Cerebellar cortex (tissue), 1 donor: ENCODE measurements at regions not wholly inside any gene's neighbourhood (a gene's known extent, or its start where the extent isn't known, plus 50 kb on each side); places are given as distances from the start of the nearest gene placed in this dataset.
"Not testable (repeated sequence)": the region's sequence is repeated elsewhere in the genome, so short reads cannot be mapped to it uniquely, and the experiment has no call there.

Experiments
- DNase-seq: peaks from one replicate; pipeline ENCODE4 v3.0.0-alpha.2; 2015; ENCODE audit warnings: low spot score

- DNase-seq: no peak
Observed at GRCh38 chr3:5694266-5694665, 506.8 kb downstream of the EDEM1 start.

DNA sequence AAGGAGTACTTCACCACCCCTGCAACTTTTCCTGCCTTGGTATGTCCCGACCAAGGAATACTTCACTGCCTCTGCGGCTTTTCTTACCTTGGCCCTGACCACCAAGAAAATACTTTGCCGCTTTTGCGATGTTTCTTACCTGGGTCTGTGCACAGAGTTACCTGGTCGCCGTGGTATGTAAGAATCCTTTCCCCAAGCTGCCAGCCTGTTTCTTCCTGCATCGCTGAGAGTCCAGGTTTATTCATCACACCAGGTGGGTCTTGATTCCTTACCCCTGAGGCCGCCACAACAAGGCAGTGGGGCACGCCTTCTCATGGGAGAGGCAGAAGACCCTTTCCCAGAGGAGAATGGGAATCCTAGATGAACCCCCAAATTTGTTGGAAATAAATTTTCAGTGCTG is 511.3 kb downstream of the EDEM1 start:
- no peak for DNase-seq

DNA sequence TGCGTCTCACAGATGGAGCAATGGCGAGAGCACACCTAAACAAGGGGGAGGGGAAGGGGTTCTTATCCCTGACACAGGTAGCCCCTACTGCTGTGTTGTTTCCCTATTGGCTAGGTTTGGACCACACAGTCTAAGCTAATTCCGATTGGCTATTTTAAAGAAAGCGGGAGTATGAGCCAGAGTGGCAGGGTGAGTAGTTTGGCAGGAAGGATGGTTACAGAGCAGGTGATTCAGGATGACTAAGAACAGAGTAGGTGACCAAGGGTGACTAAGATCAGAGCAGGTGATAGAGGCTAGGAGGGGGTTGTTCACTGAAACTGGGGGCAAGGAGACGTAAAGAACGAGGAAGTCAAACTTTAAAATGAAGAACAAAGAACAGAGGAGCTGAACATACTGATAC is 511.8 kb downstream of the EDEM1 start:
- no peak for DNase-seq

- DNase-seq: no peak
Observed at GRCh38 chr3:5699811-5700210, 512.3 kb downstream of the EDEM1 start.

- not testable (repeated sequence) for DNase-seq
Observed at GRCh38 chr3:5701005-5701404, 513.5 kb downstream of the EDEM1 start.

DNA sequence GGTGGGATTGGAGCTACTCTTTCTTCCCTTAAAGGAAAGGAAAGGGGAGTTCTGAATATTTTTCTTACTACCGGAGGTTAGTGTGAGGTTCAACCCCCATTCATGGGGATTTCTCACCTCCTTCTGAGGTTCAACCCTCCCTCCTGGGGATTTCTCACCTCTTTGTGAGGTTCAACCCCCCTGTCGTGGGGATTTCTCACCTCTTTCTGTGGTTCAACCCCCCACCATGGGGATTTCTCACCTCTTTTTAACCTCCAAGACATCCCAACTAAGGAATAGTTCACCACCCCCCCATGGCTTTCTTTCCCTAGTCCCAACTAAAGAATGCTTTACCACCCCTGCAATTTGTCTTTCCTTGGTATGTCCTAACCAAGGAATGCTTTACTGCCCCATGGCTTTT is 520.3 kb downstream of the EDEM1 start:
- DNase-seq: no peak

DNA sequence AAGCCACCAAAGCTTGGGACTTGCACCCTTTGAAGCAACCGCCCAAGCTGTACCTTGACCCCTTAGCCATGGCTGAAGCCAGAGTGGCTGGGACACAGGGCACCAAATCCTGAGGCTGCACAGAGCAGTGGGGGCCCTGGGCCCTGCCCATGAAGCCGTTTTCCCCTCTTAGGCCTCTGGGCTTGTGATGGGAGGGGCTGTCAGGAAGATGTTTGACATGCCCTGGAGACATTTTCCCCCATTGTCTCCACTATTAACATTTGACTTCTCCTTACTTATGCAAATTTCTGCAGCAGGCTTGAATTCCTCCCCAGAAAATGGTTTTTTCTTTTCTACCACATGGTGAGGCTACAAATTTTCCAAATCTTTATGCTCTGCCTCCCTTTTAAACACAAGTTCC is 522.2 kb downstream of the EDEM1 start:
- DNase-seq: no peak

GRCh38 chr3:5710718-5711117 is 523.2 kb downstream of the EDEM1 start:
- DNase-seq: no peak

DNA sequence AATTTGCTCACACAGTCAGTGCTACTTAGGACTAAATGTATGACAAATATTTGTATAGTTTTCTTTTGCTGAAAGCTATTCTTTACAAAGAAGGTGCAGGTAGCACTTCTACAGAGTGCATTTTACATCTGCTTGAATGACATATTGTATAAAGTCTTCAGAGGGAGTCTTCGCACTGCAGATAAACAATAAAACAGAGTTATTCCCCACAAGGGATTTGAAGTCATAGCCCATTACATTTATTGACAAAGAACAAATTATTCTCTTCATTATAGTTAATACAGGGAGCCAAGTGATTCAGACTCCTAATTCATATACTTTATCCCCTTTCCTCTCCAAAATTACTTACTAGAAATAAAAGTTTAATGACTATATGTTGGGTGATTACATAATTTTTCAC is 529.7 kb downstream of the EDEM1 start:
- DNase-seq: no peak

- not testable (repeated sequence) for DNase-seq
Observed at GRCh38 chr3:5719668-5720067, 532.2 kb downstream of the EDEM1 start.

- no peak for DNase-seq
Observed at GRCh38 chr3:5725801-5726200, 538.3 kb downstream of the EDEM1 start.

- no peak for DNase-seq
Observed at GRCh38 chr3:5726621-5727020, 539.1 kb downstream of the EDEM1 start.

GRCh38 chr3:5727743-5728484 is 540.4 kb downstream of the EDEM1 start:
- DNase-seq: no peak

- DNase-seq: no peak
Observed at GRCh38 chr3:5729852-5730251, 542.3 kb downstream of the EDEM1 start.

GRCh38 chr3:5731100-5731499 is 543.6 kb downstream of the EDEM1 start:
- DNase-seq: no peak

- no peak for DNase-seq
Observed at GRCh38 chr3:5732081-5732480, 544.6 kb downstream of the EDEM1 start.

- DNase-seq: no peak
Observed at GRCh38 chr3:5733995-5734394, 546.5 kb downstream of the EDEM1 start.

GRCh38 chr3:5735896-5736295 is 548.4 kb downstream of the EDEM1 start:
- DNase-seq: no peak

GRCh38 chr3:5739299-5739935 is 551.9 kb downstream of the EDEM1 start:
- no peak for DNase-seq

DNA sequence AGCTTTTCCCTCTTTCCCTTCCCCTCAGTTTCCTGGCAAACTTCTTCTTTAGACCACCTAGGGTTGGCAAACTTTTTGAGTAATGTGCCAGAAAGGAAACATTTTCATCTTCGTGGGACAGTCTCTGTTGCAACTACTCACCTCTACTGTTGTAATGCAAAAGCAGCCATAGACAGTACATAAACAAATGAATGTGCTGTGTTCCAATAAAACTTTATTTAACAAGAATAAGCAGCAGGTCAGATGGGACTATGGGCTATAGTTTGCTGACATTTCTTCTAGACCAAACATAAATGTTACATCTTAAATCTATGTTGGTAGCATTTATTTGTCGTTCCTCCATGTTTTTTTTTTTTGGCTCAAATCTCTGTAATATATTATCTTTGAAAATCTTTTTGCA is 552.4 kb downstream of the EDEM1 start:
- no peak for DNase-seq

DNA sequence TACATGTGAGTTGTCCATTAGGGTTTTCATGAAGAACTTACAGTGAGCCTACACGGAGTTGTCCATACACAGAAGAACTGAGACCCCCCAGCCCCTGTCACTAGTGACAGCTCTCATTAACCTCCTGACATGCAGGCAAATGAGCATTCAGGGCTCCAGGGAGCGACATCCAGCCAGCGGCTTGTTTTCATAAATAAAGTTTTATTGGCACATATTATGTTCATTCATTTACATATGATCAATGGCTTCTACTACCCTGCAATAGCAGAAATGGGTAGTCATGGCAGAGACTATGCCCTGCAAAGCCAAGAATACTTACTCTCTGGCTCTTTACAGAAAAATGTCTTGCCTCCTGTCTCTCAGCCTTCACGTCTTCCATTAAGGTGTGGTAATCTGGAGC is 553.5 kb downstream of the EDEM1 start:
- DNase-seq: no peak

- DNase-seq: no peak
Observed at GRCh38 chr3:5750091-5750490, 562.6 kb downstream of the EDEM1 start.

GRCh38 chr3:5750874-5751640 is 563.5 kb downstream of the EDEM1 start:
- no peak for DNase-seq
